ENCODE measurements at regions not wholly inside any gene's neighbourhood (a gene's known extent, or its start where the extent isn't known, plus 50 kb on each side); places are given as distances from the start of the nearest gene placed in this dataset.

DNA sequence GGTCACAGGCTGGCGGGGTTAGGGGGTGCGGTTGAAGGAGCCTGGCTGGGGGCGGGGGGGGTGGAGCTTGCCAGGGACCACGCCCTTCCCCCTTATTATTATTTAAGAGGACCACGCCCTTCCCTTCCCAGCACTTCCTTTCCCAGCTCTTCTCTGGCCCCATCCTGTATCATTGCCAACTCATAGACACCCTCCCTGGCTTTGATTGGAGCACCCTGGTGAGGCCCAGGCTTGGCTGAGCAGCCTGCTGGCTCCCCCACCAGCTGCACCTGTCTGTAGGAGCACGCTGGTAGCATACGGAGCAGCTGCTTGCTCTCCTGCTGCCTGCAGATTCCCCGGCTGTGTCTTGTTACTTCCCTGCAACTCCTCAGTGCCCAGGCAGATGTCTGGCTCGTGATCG is 62.5 kb upstream of the PDX1 start:
- peaks cover 2% of the 10 kb centered on the region; the same call in 1 of the 2 replicates for H3K4me1 ChIP-seq (ENCODE audit: insufficient read depth, low read length)
- Mint-ChIP-seq H3K36me3 (ENCODE audit: insufficient read depth in 1 of 3, low read depth in 3 of 3) (no peaks in the 10 kb centered on the region), H3K27me3 (ENCODE audit: low read depth) (peaks cover 51% of the 10 kb centered on the region), H3K9me3 (no peaks in the 10 kb centered on the region), H3K27ac (no peak overlapping the region), H3K4me1 (peaks cover 14 to 40% of the 10 kb centered on the region in 2 experiments), H3K4me3 (no peak overlapping the region)
- no peak overlapping the region for H4K91ac ChIP-seq (ENCODE audit: insufficient read length, low read depth, low read length)
- H3K4ac ChIP-seq (ENCODE audit: low read depth, low read length): no peak overlapping the region
- H2BK120ac ChIP-seq (ENCODE audit: low read depth, low read length, poor library complexity, severe bottlenecking): no peak overlapping the region
- no peaks in the 10 kb centered on the region for H3K27me3 ChIP-seq (ENCODE audit: insufficient read depth, low read length)
- H2BK15ac ChIP-seq (ENCODE audit: low read depth, low read length): no peak overlapping the region
- no peak overlapping the region for H3K9ac ChIP-seq (ENCODE audit: extremely low read depth, insufficient read length, low read length)
- H2BK20ac ChIP-seq (ENCODE audit: low read depth, low read length, poor library complexity, severe bottlenecking): no peak overlapping the region
- no peaks in the 10 kb centered on the region for H3K79me1 ChIP-seq (ENCODE audit: insufficient read depth, low read depth, low read length, poor library complexity, severe bottlenecking)
- no peak overlapping the region for H3K27ac ChIP-seq (ENCODE audit: insufficient read length, low read depth, low read length)
- H3T11ph ChIP-seq (ENCODE audit: low read length): no peak overlapping the region
- H3K56ac ChIP-seq (ENCODE audit: insufficient read length, low read depth, low read length): no peak overlapping the region
- TF ChIP-seq CTCF (conservative IDR thresholded peaks at IDR 0.05): no peak
- no peaks in the 10 kb centered on the region for H3K79me2 ChIP-seq (ENCODE audit: insufficient read depth, low read length)
- no peaks in the 10 kb centered on the region for H3K9me3 ChIP-seq (ENCODE audit: control insufficient read depth, low read depth, low read length)
- H2AFZ ChIP-seq (ENCODE audit: low read length): no peak overlapping the region
- H3K23me2 ChIP-seq (ENCODE audit: insufficient read length, low read depth, low read length, poor library complexity, severe bottlenecking): no peaks in the 10 kb centered on the region
- H2BK12ac ChIP-seq (ENCODE audit: insufficient read length, low read depth, low read length): no peak overlapping the region
- no peak overlapping the region for H2BK5ac ChIP-seq (ENCODE audit: insufficient read length, low read length)
- no peaks in the 10 kb centered on the region for H4K20me1 ChIP-seq (ENCODE audit: control insufficient read depth, insufficient read depth, insufficient read length)
- H3K4me2 ChIP-seq (ENCODE audit: insufficient read depth, insufficient read length, low read length): no peak overlapping the region
- no CpG with 5 or more reads among the region's 10 CpGs for WGBS (ENCODE audit: extremely low coverage, insufficient read length, low lambda C conversion rate)
- no peak overlapping the region for H2AK5ac ChIP-seq (ENCODE audit: insufficient read length, low read length)
- no peak for DNase-seq
- no peak overlapping the region for H4K8ac ChIP-seq (replicated peaks; ENCODE audit: insufficient read length, low read depth, low read length)
- no peak overlapping the region for H4K5ac ChIP-seq (ENCODE audit: insufficient read length, low read depth, low read length)
- H3K18ac ChIP-seq (ENCODE audit: insufficient read length, low read depth, low read length): no peak overlapping the region
- H3K23ac ChIP-seq (ENCODE audit: insufficient read length, low read depth, low read length): no peak overlapping the region
- H3K14ac ChIP-seq (ENCODE audit: insufficient read depth, low read length): no peak overlapping the region

Measured in H9 (cell line).